ENCODE measurements at regions not wholly inside any gene's neighbourhood (a gene's known extent, or its start where the extent isn't known, plus 50 kb on each side); places are given as distances from the start of the nearest gene placed in this dataset.
A peak's percentile ranks its signal among the peaks of the same experiment; 100 is the strongest.

DNA sequence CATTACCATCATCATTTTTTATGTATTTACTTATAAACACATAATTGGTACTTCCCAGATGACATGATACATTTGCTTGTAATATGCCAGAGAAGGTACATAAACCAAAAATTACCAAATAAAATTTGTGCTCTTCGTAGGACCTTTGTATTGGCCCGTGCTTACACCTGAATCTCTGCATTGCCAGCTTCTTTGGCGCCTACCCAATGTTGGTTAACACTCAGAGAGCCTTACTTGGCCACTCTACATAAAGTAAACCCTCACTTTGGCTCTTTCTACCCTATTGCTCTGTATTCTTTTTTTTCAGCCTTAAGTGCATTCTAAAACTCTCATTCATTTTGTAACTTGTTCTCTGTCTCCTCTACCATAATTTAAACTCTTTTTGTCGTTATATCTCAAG is 148.1 kb upstream of the ZNF608 start:
- DNase-seq (ENCODE audit: low spot score in 2 of 2) (no peak), ATAC-seq (replicated peaks; ENCODE audit: extremely low read depth, poor library complexity, severe bottlenecking) (no peak)
- Mint-ChIP-seq H3K27me3 (no peaks in the 10 kb centered on the region), H3K36me3 (ENCODE audit: insufficient read depth) (no peaks in the 10 kb centered on the region), H3K4me1 (no peaks in the 10 kb centered on the region), H3K9me3 (peaks cover 5% of the 10 kb centered on the region), H3K27ac (ENCODE audit: low read depth) (no peak overlapping the region), H3K4me3 (no peak overlapping the region)

DNA sequence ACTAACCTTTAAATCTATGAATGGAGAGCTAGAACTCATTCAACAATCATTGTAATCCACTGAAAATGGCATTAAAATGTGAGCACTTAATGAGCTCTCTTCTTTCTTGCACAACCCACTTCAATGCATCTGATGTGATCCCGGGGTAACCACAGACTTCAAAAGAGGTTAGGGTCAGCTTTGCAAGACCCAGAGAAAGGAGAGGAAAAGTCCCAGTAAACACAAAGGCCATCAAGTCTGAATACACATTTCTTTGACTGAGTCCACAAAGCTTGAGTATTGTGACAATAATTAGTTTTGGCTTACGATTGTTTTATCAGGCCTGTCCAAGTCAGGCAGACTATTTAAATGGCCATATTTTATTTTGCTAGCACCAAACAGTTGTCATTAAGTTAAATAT is 148.8 kb upstream of the ZNF608 start:
- peaks cover 5% of the 10 kb centered on the region for H3K9me3 Mint-ChIP-seq
- DNase-seq (ENCODE audit: low spot score in 2 of 2): no peak

DNA sequence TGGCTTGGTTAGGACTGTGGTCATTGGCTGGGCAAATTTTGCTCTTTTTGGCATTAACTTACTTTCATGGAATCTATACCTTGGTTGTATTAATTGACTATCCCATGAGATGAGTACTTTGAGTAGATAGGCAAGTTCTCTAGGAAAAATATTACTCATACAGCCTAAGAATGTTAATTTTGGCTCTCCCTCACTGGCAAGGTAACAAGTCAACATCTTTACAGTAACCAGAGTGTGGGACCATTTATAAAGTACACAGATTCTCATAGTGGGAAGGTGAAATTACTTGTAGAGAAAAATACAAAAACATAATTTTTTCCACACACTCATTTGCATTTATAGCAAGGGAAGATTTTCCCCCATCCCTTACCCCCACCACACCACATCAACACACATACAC is 154.6 kb upstream of the ZNF608 start:
- ATAC-seq (replicated peaks; ENCODE audit: extremely low read depth, poor library complexity, severe bottlenecking): no peak
- no peaks in the 10 kb centered on the region for H3K27me3 Mint-ChIP-seq
- H3K4me1 Mint-ChIP-seq: no peaks in the 10 kb centered on the region
- H3K36me3 Mint-ChIP-seq (ENCODE audit: insufficient read depth): no peaks in the 10 kb centered on the region
- no peak overlapping the region for H3K27ac Mint-ChIP-seq (ENCODE audit: low read depth)
- no peak overlapping the region for H3K4me3 Mint-ChIP-seq
- no peaks in the 10 kb centered on the region for H3K9me3 Mint-ChIP-seq
- no peak for DNase-seq (ENCODE audit: low spot score in 2 of 2)

More for the DNA sequence above, 148.8 kb upstream of the ZNF608 start:
- H3K4me1 Mint-ChIP-seq: no peaks in the 10 kb centered on the region
- no peak overlapping the region for H3K4me3 Mint-ChIP-seq
- H3K27me3 Mint-ChIP-seq: no peaks in the 10 kb centered on the region
- H3K36me3 Mint-ChIP-seq (ENCODE audit: insufficient read depth): no peaks in the 10 kb centered on the region
- no peak overlapping the region for H3K27ac Mint-ChIP-seq (ENCODE audit: low read depth)
- ATAC-seq (replicated peaks; ENCODE audit: extremely low read depth, poor library complexity, severe bottlenecking): no peak

DNA sequence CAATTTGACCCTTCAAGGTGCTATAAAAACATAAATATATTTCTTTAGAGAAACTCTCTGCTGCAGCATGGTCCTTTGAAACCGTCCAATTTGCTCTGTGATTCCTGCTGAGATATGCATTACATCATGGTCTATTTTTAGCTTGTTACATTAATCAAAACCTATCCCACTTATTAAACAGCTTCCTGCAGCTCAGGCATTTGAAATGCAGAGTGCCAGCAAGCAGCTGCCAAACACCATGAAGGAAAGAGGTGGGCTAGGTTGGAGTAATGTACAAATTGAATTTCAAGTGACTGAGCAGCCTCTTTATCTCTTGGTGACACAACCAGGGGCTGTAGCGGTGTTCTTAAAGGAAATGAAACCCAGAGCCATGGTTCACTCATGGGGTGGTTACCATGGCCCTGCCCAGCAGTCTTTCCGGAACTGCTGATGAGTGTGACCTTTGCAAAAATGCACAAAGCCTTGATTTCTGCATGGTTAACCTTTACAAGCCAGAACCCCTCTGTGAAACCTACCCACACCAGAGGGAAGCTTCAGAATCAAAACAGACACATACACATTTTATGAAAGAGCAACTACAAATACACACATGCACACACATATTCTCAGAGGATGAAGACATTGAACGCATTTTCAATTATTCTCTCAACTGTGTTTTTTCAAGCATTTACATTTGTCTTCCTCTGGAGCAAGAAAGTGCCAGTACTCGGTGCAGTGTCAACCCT is 155.8 kb upstream of the ZNF608 start:
- Mint-ChIP-seq H3K4me1 (no peaks in the 10 kb centered on the region), H3K4me3 (no peak overlapping the region), H3K27ac (ENCODE audit: low read depth) (no peak overlapping the region), H3K27me3 (no peaks in the 10 kb centered on the region), H3K36me3 (ENCODE audit: insufficient read depth) (no peaks in the 10 kb centered on the region), H3K9me3 (no peaks in the 10 kb centered on the region)
- DNase-seq (ENCODE audit: low spot score in 2 of 2) (no peak), ATAC-seq (replicated peaks; ENCODE audit: extremely low read depth, poor library complexity, severe bottlenecking) (peak; percentile 43)

GRCh38 chr5:124905256-124906130 is 159.1 kb upstream of the ZNF608 start:
- H3K9me3 Mint-ChIP-seq: peaks cover 5% of the 10 kb centered on the region
- H3K36me3 Mint-ChIP-seq (ENCODE audit: insufficient read depth): no peaks in the 10 kb centered on the region
- H3K4me3 Mint-ChIP-seq: no peak overlapping the region
- H3K4me1 Mint-ChIP-seq: no peaks in the 10 kb centered on the region
- ATAC-seq (replicated peaks; ENCODE audit: extremely low read depth, poor library complexity, severe bottlenecking) (no peak), DNase-seq (ENCODE audit: low spot score in 2 of 2) (no peak)
- no peaks in the 10 kb centered on the region for H3K27me3 Mint-ChIP-seq
- H3K27ac Mint-ChIP-seq (ENCODE audit: low read depth): no peak overlapping the region

GRCh38 chr5:124906339-124907097 is 160.1 kb upstream of the ZNF608 start:
- no peaks in the 10 kb centered on the region for H3K4me1 Mint-ChIP-seq
- H3K9me3 Mint-ChIP-seq: peaks cover 5% of the 10 kb centered on the region
- no peak overlapping the region for H3K27ac Mint-ChIP-seq (ENCODE audit: low read depth)
- ATAC-seq (replicated peaks; ENCODE audit: extremely low read depth, poor library complexity, severe bottlenecking): no peak
- H3K4me3 Mint-ChIP-seq: no peak overlapping the region
- H3K36me3 Mint-ChIP-seq (ENCODE audit: insufficient read depth): no peaks in the 10 kb centered on the region
- no peaks in the 10 kb centered on the region for H3K27me3 Mint-ChIP-seq
- no peak for DNase-seq (ENCODE audit: low spot score in 2 of 2)

- no peak overlapping the region for H3K27ac Mint-ChIP-seq (ENCODE audit: low read depth)
- DNase-seq (ENCODE audit: low spot score in 2 of 2) (no peak), ATAC-seq (replicated peaks; ENCODE audit: extremely low read depth, poor library complexity, severe bottlenecking) (no peak)
- H3K9me3 Mint-ChIP-seq: peaks cover 5% of the 10 kb centered on the region
- no peaks in the 10 kb centered on the region for H3K4me1 Mint-ChIP-seq
- H3K27me3 Mint-ChIP-seq: no peaks in the 10 kb centered on the region
- no peaks in the 10 kb centered on the region for H3K36me3 Mint-ChIP-seq (ENCODE audit: insufficient read depth)
- H3K4me3 Mint-ChIP-seq: no peak overlapping the region
These were observed 160.7 kb upstream of the ZNF608 start for GRCh38 chr5:124907098-124907644.

- no peaks in the 10 kb centered on the region for H3K36me3 Mint-ChIP-seq (ENCODE audit: insufficient read depth)
- no peaks in the 10 kb centered on the region for H3K27me3 Mint-ChIP-seq
- peaks cover 5% of the 10 kb centered on the region for H3K9me3 Mint-ChIP-seq
- DNase-seq (ENCODE audit: low spot score in 2 of 2): no peak
- no peaks in the 10 kb centered on the region for H3K4me1 Mint-ChIP-seq
- no peak for ATAC-seq (replicated peaks; ENCODE audit: extremely low read depth, poor library complexity, severe bottlenecking)
- H3K4me3 Mint-ChIP-seq: no peak overlapping the region
- no peak overlapping the region for H3K27ac Mint-ChIP-seq (ENCODE audit: low read depth)
These were observed 162.4 kb upstream of the ZNF608 start for GRCh38 chr5:124908581-124909451.

- Mint-ChIP-seq H3K36me3 (ENCODE audit: insufficient read depth) (no peaks in the 10 kb centered on the region), H3K4me1 (no peaks in the 10 kb centered on the region), H3K4me3 (no peak overlapping the region), H3K9me3 (peaks cover 5% of the 10 kb centered on the region), H3K27ac (ENCODE audit: low read depth) (no peak overlapping the region), H3K27me3 (no peaks in the 10 kb centered on the region)
- DNase-seq (ENCODE audit: low spot score in 2 of 2) (no peak), ATAC-seq (replicated peaks; ENCODE audit: extremely low read depth, poor library complexity, severe bottlenecking) (no peak)
These were observed 163.3 kb upstream of the ZNF608 start for GRCh38 chr5:124909734-124910133.

GRCh38 chr5:124910354-124911016 is 164.0 kb upstream of the ZNF608 start:
- H3K9me3 Mint-ChIP-seq: peaks cover 5% of the 10 kb centered on the region
- DNase-seq (ENCODE audit: low spot score in 2 of 2) (no peak), ATAC-seq (replicated peaks; ENCODE audit: extremely low read depth, poor library complexity, severe bottlenecking) (no peak)
- no peaks in the 10 kb centered on the region for H3K27me3 Mint-ChIP-seq
- H3K4me1 Mint-ChIP-seq: no peaks in the 10 kb centered on the region
- H3K36me3 Mint-ChIP-seq (ENCODE audit: insufficient read depth): no peaks in the 10 kb centered on the region
- no peak overlapping the region for H3K27ac Mint-ChIP-seq (ENCODE audit: low read depth)
- no peak overlapping the region for H3K4me3 Mint-ChIP-seq

- Mint-ChIP-seq H3K27ac (ENCODE audit: low read depth) (no peak overlapping the region), H3K36me3 (ENCODE audit: insufficient read depth) (no peaks in the 10 kb centered on the region), H3K4me3 (no peak overlapping the region), H3K27me3 (no peaks in the 10 kb centered on the region), H3K9me3 (peaks cover 5% of the 10 kb centered on the region), H3K4me1 (no peaks in the 10 kb centered on the region)
- ATAC-seq (replicated peaks; ENCODE audit: extremely low read depth, poor library complexity, severe bottlenecking) (no peak), DNase-seq (ENCODE audit: low spot score in 2 of 2) (no peak)
These were observed 166.3 kb upstream of the ZNF608 start for GRCh38 chr5:124912638-124913328.
